Neural progenitor cell (in vitro differentiated cells): ENCODE measurements at regions not wholly inside any gene's neighbourhood (a gene's known extent, or its start where the extent isn't known, plus 50 kb on each side); places are given as distances from the start of the nearest gene placed in this dataset.

Experiments
- DNase-seq: peaks from one replicate; pipeline ENCODE4 v3.0.0-alpha.2; 2016; ENCODE audit warnings: low spot score
- H2AFZ ChIP-seq: fragments of 200-600 bp; sonication (generic); replicated peaks from 2 replicates; pipeline ENCODE4 v1.6.1; 2016; ENCODE audit warnings: antibody characterized with exemption
- H3F3A ChIP-seq: fragments of 200-600 bp; sonication (generic); 2 replicates; pipeline ENCODE4 v1.6.1; 2016; ENCODE audit warnings: antibody characterized with exemption, low read depth
- H3K27ac ChIP-seq: fragments of 200-600 bp; sonication (generic); 2 replicates; pipeline ENCODE4 v1.5.1; 2016; ENCODE audit warnings: mild to moderate bottlenecking
- H3K27me3 ChIP-seq: fragments of 200-600 bp; sonication (generic); 2 replicates; pipeline ENCODE4 v1.6.1; 2016; ENCODE audit warnings: mild to moderate bottlenecking, moderate library complexity
- H3K36me3 ChIP-seq: fragments of 200-600 bp; sonication (generic); 2 replicates; pipeline ENCODE4 v1.5.1; 2016
- H3K4me1 ChIP-seq: fragments of 200-600 bp; sonication (generic); 2 replicates; pipeline ENCODE4 v1.6.1; 2016; ENCODE audit warnings: mixed run types
- H3K4me2 ChIP-seq: fragments of 200-600 bp; sonication (generic); 2 replicates; pipeline ENCODE4 v1.6.1; 2016
- H3K4me3 ChIP-seq: fragments of 200-600 bp; sonication (generic); 2 replicates; pipeline ENCODE4 v1.5.1; 2016
- H3K79me2 ChIP-seq: fragments of 200-600 bp; sonication (generic); 2 replicates; pipeline ENCODE4 v1.6.1; 2016; ENCODE audit warnings: low read depth
- H3K9ac ChIP-seq: fragments of 200-600 bp; sonication (generic); 2 replicates; pipeline ENCODE4 v1.6.1; 2016
- H3K9me3 ChIP-seq: fragments of 200-600 bp; sonication (generic); 2 replicates; pipeline ENCODE4 v1.5.1; 2016; ENCODE audit warnings: low read depth
- H4K20me1 ChIP-seq: fragments of 200-600 bp; sonication (generic); 2 replicates; pipeline ENCODE4 v1.6.1; 2016; ENCODE audit warnings: low read depth
- H3K27ac Mint-ChIP-seq: 3 replicates; pipeline ENCODE4 v1.8.0; 2021; ENCODE audit warnings: mixed read lengths
- H3K27me3 Mint-ChIP-seq: 2 replicates; pipeline ENCODE4 v1.8.0; 2022; ENCODE audit warnings: low read depth, mild to moderate bottlenecking, inconsistent platforms, moderate library complexity, mixed read lengths; ENCODE audit not compliant: insufficient read depth
- H3K36me3 Mint-ChIP-seq: 3 replicates; pipeline ENCODE4 v1.8.0; 2021; ENCODE audit warnings: mixed read lengths
- H3K4me1 Mint-ChIP-seq: 3 replicates; pipeline ENCODE4 v1.8.0; 2021; ENCODE audit warnings: mixed read lengths
- H3K4me3 Mint-ChIP-seq: 3 replicates; pipeline ENCODE4 v1.8.0; 2021; ENCODE audit warnings: mild to moderate bottlenecking, moderate library complexity, mixed read lengths
- H3K9me3 Mint-ChIP-seq: 3 replicates; pipeline ENCODE4 v1.8.0; 2020; ENCODE audit warnings: mixed read lengths
- EZH2 ChIP-seq: fragments of 200-600 bp; sonication (generic); IDR thresholded peaks from 2 replicates; pipeline ENCODE4 v1.6.1; 2017; ENCODE audit warnings: antibody characterized with exemption, mild to moderate bottlenecking, moderate library complexity
- EZH2phosphoT487 ChIP-seq: fragments of 200-600 bp; sonication (generic); IDR thresholded peaks from 2 replicates; pipeline ENCODE4 v1.6.1; 2017; ENCODE audit warnings: antibody characterized with exemption
- TF ChIP-seq, protein P1 (sequence below): fragments of 200-600 bp; sonication (generic); IDR thresholded peaks from 2 replicates; pipeline ENCODE4 v1.5.1; 2017; ENCODE audit warnings: antibody characterized with exemption, mild to moderate bottlenecking

DNA sequence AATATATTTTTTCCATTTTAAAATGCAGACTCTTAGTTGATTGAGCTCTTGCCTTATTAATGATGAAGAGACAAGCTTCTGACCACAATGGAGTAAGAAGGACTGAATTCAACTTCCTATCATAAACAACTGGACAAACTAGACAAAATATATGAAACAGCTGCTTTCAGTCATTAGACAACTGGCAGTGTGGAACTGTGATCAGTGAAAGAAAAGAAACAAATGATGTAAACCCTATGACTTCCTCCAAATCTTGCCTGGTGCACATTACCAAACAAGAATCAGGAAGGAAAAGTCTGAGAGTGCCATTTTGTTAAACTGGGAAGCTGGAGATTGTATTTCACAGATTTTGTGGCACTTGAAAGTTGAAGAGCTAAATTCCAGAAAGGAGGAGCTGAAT, 154.7 kb upstream of the ATXN7L3B start:
- Histone ChIP-seq H3K79me2 (no peaks in the 10 kb centered on the region), H3K36me3 (no peaks in the 10 kb centered on the region), H3K9ac (no peak overlapping the region), H3K4me1 (no peaks in the 10 kb centered on the region), H3K27me3 (no peaks in the 10 kb centered on the region), H3K27ac (no peak overlapping the region), H4K20me1 (no peaks in the 10 kb centered on the region), H3F3A (no peaks in the 10 kb centered on the region), H3K4me2 (no peak overlapping the region), H3K4me3 (no peak overlapping the region), H3K9me3 (no peaks in the 10 kb centered on the region), H2AFZ (no peak overlapping the region)
- Mint-ChIP-seq H3K4me1 (no peaks in the 10 kb centered on the region), H3K4me3 (no peak overlapping the region), H3K9me3 (peaks cover 7% of the 10 kb centered on the region), H3K27me3 (no peaks in the 10 kb centered on the region), H3K27ac (no peak overlapping the region), H3K36me3 (no peaks in the 10 kb centered on the region)
- TF ChIP-seq EZH2, result no peak
- DNase-seq, result no peak

DNA sequence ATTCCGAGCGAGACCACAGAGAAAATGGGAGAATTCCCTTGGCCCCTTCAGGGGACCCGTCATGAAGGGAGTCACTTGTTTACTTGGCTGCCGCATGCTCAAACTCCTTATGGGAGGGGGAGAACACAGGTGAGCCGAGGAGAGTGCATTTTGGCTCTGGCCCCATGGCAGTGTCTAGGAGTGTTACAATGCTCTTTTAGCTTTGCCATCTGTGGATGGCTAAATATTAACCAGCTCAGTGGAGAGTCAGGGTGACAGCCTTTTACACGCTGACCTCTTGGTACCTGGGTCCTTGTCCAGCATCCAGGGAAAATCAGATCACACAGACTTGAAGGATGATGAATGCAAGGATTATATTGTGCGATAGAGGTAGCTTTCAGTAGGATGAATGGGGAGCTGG, 146.4 kb upstream of the ATXN7L3B start:
- no peaks in the 10 kb centered on the region for H3K36me3 Mint-ChIP-seq
- H3K4me3 ChIP-seq, result no peak overlapping the region
- no peaks in the 10 kb centered on the region for H3K4me1 Mint-ChIP-seq
- H3K27ac Mint-ChIP-seq, result no peak overlapping the region
- DNase-seq, result no peak
- H3K9me3 ChIP-seq, result no peaks in the 10 kb centered on the region
- no peaks in the 10 kb centered on the region for H3F3A ChIP-seq
- H3K4me1 ChIP-seq, result no peaks in the 10 kb centered on the region
- no peaks in the 10 kb centered on the region for H3K27me3 ChIP-seq
- no peaks in the 10 kb centered on the region for H4K20me1 ChIP-seq
- H3K36me3 ChIP-seq, result no peaks in the 10 kb centered on the region
- TF ChIP-seq, protein P1, sequence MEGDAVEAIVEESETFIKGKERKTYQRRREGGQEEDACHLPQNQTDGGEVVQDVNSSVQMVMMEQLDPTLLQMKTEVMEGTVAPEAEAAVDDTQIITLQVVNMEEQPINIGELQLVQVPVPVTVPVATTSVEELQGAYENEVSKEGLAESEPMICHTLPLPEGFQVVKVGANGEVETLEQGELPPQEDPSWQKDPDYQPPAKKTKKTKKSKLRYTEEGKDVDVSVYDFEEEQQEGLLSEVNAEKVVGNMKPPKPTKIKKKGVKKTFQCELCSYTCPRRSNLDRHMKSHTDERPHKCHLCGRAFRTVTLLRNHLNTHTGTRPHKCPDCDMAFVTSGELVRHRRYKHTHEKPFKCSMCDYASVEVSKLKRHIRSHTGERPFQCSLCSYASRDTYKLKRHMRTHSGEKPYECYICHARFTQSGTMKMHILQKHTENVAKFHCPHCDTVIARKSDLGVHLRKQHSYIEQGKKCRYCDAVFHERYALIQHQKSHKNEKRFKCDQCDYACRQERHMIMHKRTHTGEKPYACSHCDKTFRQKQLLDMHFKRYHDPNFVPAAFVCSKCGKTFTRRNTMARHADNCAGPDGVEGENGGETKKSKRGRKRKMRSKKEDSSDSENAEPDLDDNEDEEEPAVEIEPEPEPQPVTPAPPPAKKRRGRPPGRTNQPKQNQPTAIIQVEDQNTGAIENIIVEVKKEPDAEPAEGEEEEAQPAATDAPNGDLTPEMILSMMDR, result no peak
- TF ChIP-seq EZH2phosphoT487 (no peak), EZH2 (no peak)
- H2AFZ ChIP-seq, result no peak overlapping the region
- no peak overlapping the region for H3K9ac ChIP-seq
- no peak overlapping the region for H3K4me3 Mint-ChIP-seq
- no peak overlapping the region for H3K4me2 ChIP-seq
- H3K27ac ChIP-seq, result no peak overlapping the region
- H3K9me3 Mint-ChIP-seq, result peaks cover 17% of the 10 kb centered on the region
- no peaks in the 10 kb centered on the region for H3K79me2 ChIP-seq
- H3K27me3 Mint-ChIP-seq, result peaks cover 3% of the 10 kb centered on the region

DNA sequence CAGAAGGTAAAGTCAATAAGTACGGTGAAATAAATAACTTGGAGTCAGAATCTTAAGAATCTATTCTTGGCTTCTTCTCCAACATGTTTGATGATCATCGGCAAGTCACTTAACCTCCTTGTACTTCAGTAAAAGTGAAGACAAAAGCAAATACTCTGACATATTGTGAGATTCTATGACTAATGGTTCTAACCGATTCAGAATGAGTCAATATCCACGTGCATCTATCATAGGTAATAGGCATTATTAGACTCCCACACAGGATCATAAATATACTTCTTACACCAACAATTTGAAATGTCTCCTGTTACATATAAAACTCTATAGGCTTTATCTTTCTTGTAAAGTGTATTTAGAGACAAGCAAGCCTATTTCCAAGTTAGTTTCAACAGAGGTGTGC, 144.4 kb upstream of the ATXN7L3B start:
- no peaks in the 10 kb centered on the region for H3K4me1 Mint-ChIP-seq
- no peaks in the 10 kb centered on the region for H4K20me1 ChIP-seq
- peaks cover 3% of the 10 kb centered on the region for H3K27me3 Mint-ChIP-seq
- no peak overlapping the region for H3K4me2 ChIP-seq
- peaks cover 10% of the 10 kb centered on the region for H3K9me3 Mint-ChIP-seq
- no peaks in the 10 kb centered on the region for H3F3A ChIP-seq
- H3K4me1 ChIP-seq, result no peaks in the 10 kb centered on the region
- DNase-seq, result no peak
- H3K4me3 Mint-ChIP-seq, result no peak overlapping the region
- no peaks in the 10 kb centered on the region for H3K36me3 Mint-ChIP-seq
- H3K36me3 ChIP-seq, result no peaks in the 10 kb centered on the region
- no peak overlapping the region for H3K4me3 ChIP-seq
- no peaks in the 10 kb centered on the region for H3K9me3 ChIP-seq
- no peaks in the 10 kb centered on the region for H3K79me2 ChIP-seq
- H3K9ac ChIP-seq, result no peak overlapping the region
- no peak overlapping the region for H3K27ac Mint-ChIP-seq
- TF ChIP-seq EZH2 (no peak), EZH2phosphoT487 (no peak)
- TF ChIP-seq, protein P1, result no peak
- H3K27me3 ChIP-seq, result no peaks in the 10 kb centered on the region
- no peak overlapping the region for H3K27ac ChIP-seq
- H2AFZ ChIP-seq, result no peak overlapping the region

DNA sequence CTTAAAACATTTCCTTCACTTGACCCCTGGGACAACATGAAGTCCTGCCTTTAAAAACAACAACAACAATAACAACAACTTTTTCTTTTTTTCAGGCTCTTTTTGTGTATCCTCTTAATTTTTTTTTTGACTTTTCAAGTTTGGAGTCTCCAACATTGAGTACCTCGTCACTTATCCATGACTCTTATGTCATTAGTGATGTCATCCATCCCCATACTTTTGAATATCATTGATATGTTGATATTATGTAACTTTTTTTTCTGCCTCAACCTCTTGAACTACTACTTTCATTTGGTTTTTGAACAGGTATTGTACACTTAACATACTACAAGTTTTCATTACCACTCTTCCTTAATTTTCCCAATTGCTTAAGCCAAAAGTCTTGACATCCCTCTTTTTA, 143.0 kb upstream of the ATXN7L3B start:
- H3K27ac ChIP-seq, result no peak overlapping the region
- no peaks in the 10 kb centered on the region for H3K36me3 ChIP-seq
- H3K4me3 Mint-ChIP-seq, result no peak overlapping the region
- H3K36me3 Mint-ChIP-seq, result no peaks in the 10 kb centered on the region
- DNase-seq, result no peak
- no peak overlapping the region for H3K27ac Mint-ChIP-seq
- H3K9me3 Mint-ChIP-seq, result peaks cover 6% of the 10 kb centered on the region
- H3K4me3 ChIP-seq, result no peak overlapping the region
- no peak overlapping the region for H2AFZ ChIP-seq
- no peaks in the 10 kb centered on the region for H3K4me1 ChIP-seq
- H3K9me3 ChIP-seq, result no peaks in the 10 kb centered on the region
- no peaks in the 10 kb centered on the region for H3F3A ChIP-seq
- no peaks in the 10 kb centered on the region for H3K4me1 Mint-ChIP-seq
- TF ChIP-seq EZH2phosphoT487 (no peak), EZH2 (no peak)
- TF ChIP-seq, protein P1, result no peak
- no peaks in the 10 kb centered on the region for H3K79me2 ChIP-seq
- no peak overlapping the region for H3K4me2 ChIP-seq
- H4K20me1 ChIP-seq, result no peaks in the 10 kb centered on the region
- H3K9ac ChIP-seq, result no peak overlapping the region
- H3K27me3 ChIP-seq, result no peaks in the 10 kb centered on the region
- H3K27me3 Mint-ChIP-seq, result peaks cover 3% of the 10 kb centered on the region
